MM.1S (cell line): ENCODE measurements at regions not wholly inside any gene's neighbourhood (a gene's known extent, or its start where the extent isn't known, plus 50 kb on each side); places are given as distances from the start of the nearest gene placed in this dataset.

Source experiments
- DNase-seq: peaks from one replicate; pipeline ENCODE4 v3.0.0-alpha.2; 2015
- H2AFZ ChIP-seq: fragments of 300-600 bp; sonication (generic); 2 replicates; pipeline ENCODE4 v1.6.0; 2016; ENCODE audit warnings: antibody characterized with exemption, low read length
- H3F3A ChIP-seq: fragments of 300-600 bp; sonication (generic); 2 replicates; pipeline ENCODE4 v1.6.1; 2016; ENCODE audit warnings: mild to moderate bottlenecking, antibody characterized with exemption, low read length, moderate library complexity, mixed read lengths; ENCODE audit not compliant: insufficient read depth
- H3K27ac ChIP-seq: fragments of 300-600 bp; sonication (generic); 2 replicates; pipeline ENCODE4 v1.5.1; 2016; ENCODE audit warnings: mild to moderate bottlenecking, low read length
- H3K27me3 ChIP-seq: fragments of 300-600 bp; sonication (generic); replicated peaks from 2 replicates; pipeline ENCODE4 v1.6.0; 2016; ENCODE audit warnings: low read length; ENCODE audit not compliant: insufficient read depth
- H3K36me3 ChIP-seq: fragments of 300-600 bp; sonication (generic); replicated peaks from 2 replicates; pipeline ENCODE4 v1.6.1; 2016; ENCODE audit warnings: mild to moderate bottlenecking, low read length, mixed read lengths; ENCODE audit not compliant: insufficient read depth
- H3K4me1 ChIP-seq: fragments of 300-600 bp; sonication (generic); 2 replicates; pipeline ENCODE4 v1.6.1; 2016; ENCODE audit warnings: low read length, mixed read lengths
- H3K4me2 ChIP-seq: fragments of 300-600 bp; sonication (generic); 2 replicates; pipeline ENCODE4 v1.6.0; 2016; ENCODE audit warnings: low read depth, low read length
- H3K4me3 ChIP-seq: fragments of 300-600 bp; sonication (generic); 2 replicates; pipeline ENCODE4 v1.5.1; 2016; ENCODE audit warnings: low read length, mixed read lengths
- H3K79me2 ChIP-seq: fragments of 300-600 bp; sonication (generic); 2 replicates; pipeline ENCODE4 v1.6.1; 2016; ENCODE audit warnings: mixed run types, low read length, mixed read lengths
- H3K9ac ChIP-seq: fragments of 300-600 bp; sonication (generic); 2 replicates; pipeline ENCODE4 v1.6.1; 2016; ENCODE audit warnings: low read length, mixed read lengths
- H3K9me2 ChIP-seq: fragments of 300-600 bp; sonication (generic); replicated peaks from 2 replicates; pipeline ENCODE4 v1.6.1; 2016; ENCODE audit warnings: mild to moderate bottlenecking, low read length, mixed read lengths; ENCODE audit not compliant: insufficient read depth
- H3K9me3 ChIP-seq: fragments of 300-600 bp; sonication (generic); replicated peaks from 2 replicates; pipeline ENCODE4 v1.6.1; 2016; ENCODE audit warnings: mild to moderate bottlenecking, low read length, mixed read lengths; ENCODE audit not compliant: insufficient read depth
- H4K20me1 ChIP-seq: fragments of 300-600 bp; sonication (generic); 2 replicates; pipeline ENCODE4 v1.6.1; 2016; ENCODE audit warnings: mild to moderate bottlenecking, low read length, moderate library complexity, mixed read lengths; ENCODE audit not compliant: insufficient read depth
- CTCF ChIP-seq: fragments of 300-600 bp; sonication (generic); IDR thresholded peaks from 2 replicates; pipeline ENCODE4 v1.5.1; 2016; ENCODE audit warnings: antibody characterized with exemption, low read length, mixed read lengths
- EZH2 ChIP-seq: fragments of 300-600 bp; sonication (generic); optimal IDR thresholded peaks from 2 replicates; pipeline ENCODE3; 2017; ENCODE audit warnings: low read depth, mild to moderate bottlenecking, antibody characterized with exemption, low read length, mixed read lengths
- EZH2phosphoT487 ChIP-seq: fragments of 300-600 bp; sonication (generic); IDR thresholded peaks from 2 replicates; pipeline ENCODE4 v1.6.1; 2018; ENCODE audit warnings: antibody characterized with exemption, low read length

DNA sequence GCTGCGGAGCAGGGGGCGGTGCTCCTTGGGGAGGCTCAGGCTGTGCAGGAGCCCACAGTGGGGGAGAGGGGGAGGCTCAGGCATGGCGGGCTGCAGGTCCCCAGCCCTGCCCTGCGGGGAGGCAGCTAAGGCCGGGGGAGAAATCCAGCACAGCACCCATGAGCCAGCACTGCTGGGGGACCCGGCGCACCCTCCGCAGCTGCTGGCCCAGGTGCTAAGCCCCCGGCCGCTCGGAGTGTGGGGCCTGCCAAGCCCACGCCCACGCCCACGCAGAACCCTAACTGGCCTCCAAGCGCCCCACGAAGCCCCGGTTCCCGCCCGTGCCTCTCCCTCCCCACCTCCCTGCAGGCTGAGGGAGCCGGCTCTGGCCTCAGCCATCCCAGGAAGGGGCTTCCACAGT is 145.6 kb upstream of the SEL1L start:
- no peak overlapping the region for H3K9ac ChIP-seq
- no peaks in the 10 kb centered on the region for H3K9me2 ChIP-seq
- no peak overlapping the region for H2AFZ ChIP-seq
- no peak for DNase-seq
- H4K20me1 ChIP-seq, result no peaks in the 10 kb centered on the region
- no peaks in the 10 kb centered on the region for H3K4me1 ChIP-seq
- no peaks in the 10 kb centered on the region for H3K79me2 ChIP-seq
- H3K36me3 ChIP-seq, result no peaks in the 10 kb centered on the region
- TF ChIP-seq EZH2phosphoT487 (no peak), CTCF (no peak), EZH2 (no peak)
- H3K9me3 ChIP-seq, result no peaks in the 10 kb centered on the region
- no peak overlapping the region for H3K4me3 ChIP-seq
- H3F3A ChIP-seq, result no peaks in the 10 kb centered on the region
- no peak overlapping the region for H3K4me2 ChIP-seq
- H3K27ac ChIP-seq, result no peak overlapping the region
- no peaks in the 10 kb centered on the region for H3K27me3 ChIP-seq

- Histone ChIP-seq H3K9ac (no peak overlapping the region), H4K20me1 (no peaks in the 10 kb centered on the region), H3K27ac (no peak overlapping the region), H3K4me1 (no peaks in the 10 kb centered on the region), H3K4me2 (no peak overlapping the region), H3K27me3 (no peaks in the 10 kb centered on the region), H3F3A (no peaks in the 10 kb centered on the region), H2AFZ (no peak overlapping the region), H3K4me3 (no peak overlapping the region), H3K79me2 (no peaks in the 10 kb centered on the region), H3K9me2 (no peaks in the 10 kb centered on the region), H3K36me3 (no peaks in the 10 kb centered on the region), H3K9me3 (no peaks in the 10 kb centered on the region)
- TF ChIP-seq CTCF (no peak), EZH2phosphoT487 (no peak), EZH2 (no peak)
- no peak for DNase-seq
These were observed 147.9 kb upstream of the SEL1L start for GRCh38 chr14:81681541-81681940.

- no peak overlapping the region for H3K9ac ChIP-seq
- no peaks in the 10 kb centered on the region for H3K9me3 ChIP-seq
- H3K4me2 ChIP-seq, result no peak overlapping the region
- H3K27ac ChIP-seq, result no peak overlapping the region
- TF ChIP-seq CTCF, result no peak
- TF ChIP-seq EZH2phosphoT487, result no peak
- TF ChIP-seq EZH2, result no peak
- H3K36me3 ChIP-seq, result no peaks in the 10 kb centered on the region
- no peak overlapping the region for H3K4me3 ChIP-seq
- H4K20me1 ChIP-seq, result no peaks in the 10 kb centered on the region
- no peaks in the 10 kb centered on the region for H3K4me1 ChIP-seq
- no peak for DNase-seq
- no peak overlapping the region for H2AFZ ChIP-seq
- H3K27me3 ChIP-seq, result no peaks in the 10 kb centered on the region
- no peaks in the 10 kb centered on the region for H3K79me2 ChIP-seq
- no peaks in the 10 kb centered on the region for H3F3A ChIP-seq
- no peaks in the 10 kb centered on the region for H3K9me2 ChIP-seq
These were observed 148.5 kb upstream of the SEL1L start for GRCh38 chr14:81682134-81682533.

GRCh38 chr14:81682701-81683100 is 149.0 kb upstream of the SEL1L start:
- no peaks in the 10 kb centered on the region for H3K36me3 ChIP-seq
- H3K4me2 ChIP-seq, result no peak overlapping the region
- no peak for TF ChIP-seq CTCF
- no peak for TF ChIP-seq EZH2
- TF ChIP-seq EZH2phosphoT487, result no peak
- no peaks in the 10 kb centered on the region for H3K4me1 ChIP-seq
- no peak overlapping the region for H2AFZ ChIP-seq
- H3F3A ChIP-seq, result no peaks in the 10 kb centered on the region
- H3K9me3 ChIP-seq, result no peaks in the 10 kb centered on the region
- H3K27ac ChIP-seq, result no peak overlapping the region
- no peaks in the 10 kb centered on the region for H3K9me2 ChIP-seq
- H3K9ac ChIP-seq, result no peak overlapping the region
- H3K79me2 ChIP-seq, result no peaks in the 10 kb centered on the region
- no peaks in the 10 kb centered on the region for H3K27me3 ChIP-seq
- no peaks in the 10 kb centered on the region for H4K20me1 ChIP-seq
- DNase-seq, result no peak
- no peak overlapping the region for H3K4me3 ChIP-seq
